NCI-H82 (cell line): ENCODE measurements at regions not wholly inside any gene's neighbourhood (a gene's known extent, or its start where the extent isn't known, plus 50 kb on each side); places are given as distances from the start of the nearest gene placed in this dataset.
A peak's percentile ranks its signal among the peaks of the same experiment; 100 is the strongest.

Source experiments
- DNase-seq: peaks from one replicate; lab custom pipeline; 2025; lab: John Stamatoyannopoulos, UW

DNA sequence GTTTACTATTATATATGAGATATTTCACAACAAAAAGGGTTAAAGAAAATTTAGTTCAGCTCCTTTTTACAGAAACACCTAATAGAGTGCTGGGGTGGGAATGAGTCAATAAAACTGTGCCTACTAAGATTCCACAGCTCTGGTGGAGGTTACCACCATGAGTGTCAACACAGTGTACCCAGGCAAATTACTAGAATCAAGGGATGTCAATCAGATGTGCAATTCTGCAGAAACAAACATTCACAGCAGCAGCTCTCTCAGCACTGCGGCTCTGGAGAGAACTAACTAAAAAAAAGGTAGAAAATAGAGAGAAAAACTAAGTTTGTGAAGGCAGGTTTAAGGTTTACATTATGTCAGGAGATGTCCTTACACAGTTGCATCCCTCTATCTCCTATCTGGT is 1313.0 kb downstream of the MAT2B start:
- DNase-seq: no peak

DNA sequence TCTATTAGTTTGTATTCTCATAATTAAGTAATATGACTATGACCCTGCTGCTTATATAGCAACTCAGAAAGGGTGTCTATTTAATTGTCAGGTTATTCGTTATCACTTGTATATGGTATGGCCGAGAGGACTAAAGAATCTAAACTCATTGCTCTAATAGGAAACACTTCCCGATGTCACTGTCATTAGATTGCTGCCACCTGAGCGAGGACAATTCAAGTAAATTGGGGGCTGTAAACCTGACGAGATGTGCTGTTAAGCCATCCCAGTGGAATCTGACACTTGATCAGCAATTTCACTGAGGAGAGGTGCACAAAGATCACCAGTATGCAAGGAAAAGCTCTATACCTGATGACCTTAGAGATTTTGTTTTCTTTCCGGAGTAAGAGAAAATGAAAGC is 1319.3 kb downstream of the MAT2B start:
- no peak for DNase-seq

DNA sequence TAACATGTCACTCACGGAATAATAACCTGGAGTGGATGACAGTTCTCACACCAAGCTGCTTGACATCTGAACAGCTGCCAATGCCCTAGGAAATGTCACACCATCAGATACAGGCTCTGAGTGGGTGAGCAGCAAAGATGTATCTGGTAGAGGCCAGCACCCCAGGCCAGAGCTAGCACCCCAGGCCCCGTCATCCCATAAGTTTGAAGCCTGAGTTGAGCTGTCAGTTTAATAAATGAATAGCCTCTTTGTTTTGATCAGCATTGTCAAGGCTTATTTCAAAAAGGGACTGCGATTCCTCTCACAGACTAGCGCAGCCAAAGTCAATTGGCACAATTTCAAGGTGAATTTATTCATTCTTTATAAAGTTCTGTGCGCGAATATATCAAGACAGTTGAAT is 1327.1 kb downstream of the MAT2B start:
- no peak for DNase-seq

DNA sequence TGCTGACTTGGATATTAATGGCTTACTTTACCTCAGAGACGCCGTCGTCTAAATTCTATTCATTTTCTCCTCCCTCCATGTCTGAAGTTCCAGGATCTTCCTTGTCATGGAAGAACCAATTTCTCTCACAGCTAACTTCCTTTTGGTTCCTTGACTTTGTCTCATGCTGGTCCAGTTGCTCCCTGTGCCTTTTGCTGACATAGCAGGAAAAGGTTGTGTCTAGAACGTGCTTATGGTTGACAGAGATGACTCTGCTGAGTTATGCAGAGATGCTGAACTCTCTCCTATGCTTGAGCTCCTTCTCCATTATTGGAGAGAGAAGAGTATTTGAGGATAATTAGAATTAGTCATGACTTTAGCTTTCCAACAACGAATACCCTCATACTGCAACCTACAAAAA is 1338.9 kb downstream of the MAT2B start:
- no peak for DNase-seq

DNA sequence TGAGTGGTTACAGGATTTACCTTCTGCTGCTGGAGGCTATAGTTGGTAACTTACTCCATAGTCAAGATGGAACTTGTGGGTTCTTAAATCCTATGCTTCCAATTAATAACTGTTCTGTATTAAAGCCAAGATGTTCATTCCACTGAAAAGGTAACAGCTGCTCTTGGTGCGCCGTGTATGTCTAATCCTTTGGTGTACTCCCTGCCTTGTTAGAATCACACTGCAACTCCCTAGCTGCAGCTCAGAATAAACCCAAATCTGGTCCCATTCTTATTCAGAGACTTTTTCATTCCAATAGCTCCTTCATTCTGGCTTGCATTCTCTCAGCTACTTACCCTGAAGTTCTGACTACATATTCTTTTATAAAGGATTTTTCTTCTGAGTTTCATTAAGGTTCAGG is 1355.5 kb downstream of the MAT2B start:
- peak; percentile 88 for DNase-seq

DNA sequence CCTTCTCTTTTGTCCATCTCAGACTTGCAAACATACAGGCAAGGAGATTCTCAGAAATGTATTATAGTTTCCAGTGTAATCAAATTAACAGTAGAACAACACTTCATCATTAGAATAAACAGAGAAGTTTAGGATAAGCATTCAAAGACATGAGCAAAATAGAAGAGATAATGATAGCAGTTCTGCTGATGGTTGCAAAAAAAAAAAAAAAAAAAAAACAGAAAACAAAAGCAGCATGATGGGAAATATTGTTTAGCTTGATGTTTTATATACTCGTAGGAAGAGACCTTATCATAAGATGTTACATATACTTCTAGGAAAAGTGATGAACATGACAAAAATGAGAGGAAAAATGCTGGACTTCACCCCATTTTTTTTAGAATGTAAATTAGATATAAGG is 1356.2 kb downstream of the MAT2B start:
- DNase-seq: no peak

DNA sequence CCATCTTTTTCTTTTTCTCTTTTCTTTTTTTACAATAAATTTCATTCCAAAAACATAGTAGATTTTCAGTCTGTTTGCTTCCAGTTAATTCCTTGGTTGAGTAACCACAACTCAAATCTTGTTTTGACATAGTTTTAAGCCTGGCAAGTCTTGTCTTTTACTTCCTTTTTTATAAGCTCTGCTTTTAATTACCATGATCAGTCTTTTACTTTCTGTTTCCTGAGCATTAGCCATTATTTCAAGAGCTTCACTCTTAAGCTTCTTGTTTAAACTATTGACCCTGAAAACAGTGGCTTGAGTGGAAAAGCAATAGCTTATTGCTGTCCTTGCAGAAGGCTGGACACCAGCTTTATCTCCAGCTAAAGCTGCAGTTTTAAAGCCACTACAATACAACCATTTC is 1363.3 kb downstream of the MAT2B start:
- no peak for DNase-seq

DNA sequence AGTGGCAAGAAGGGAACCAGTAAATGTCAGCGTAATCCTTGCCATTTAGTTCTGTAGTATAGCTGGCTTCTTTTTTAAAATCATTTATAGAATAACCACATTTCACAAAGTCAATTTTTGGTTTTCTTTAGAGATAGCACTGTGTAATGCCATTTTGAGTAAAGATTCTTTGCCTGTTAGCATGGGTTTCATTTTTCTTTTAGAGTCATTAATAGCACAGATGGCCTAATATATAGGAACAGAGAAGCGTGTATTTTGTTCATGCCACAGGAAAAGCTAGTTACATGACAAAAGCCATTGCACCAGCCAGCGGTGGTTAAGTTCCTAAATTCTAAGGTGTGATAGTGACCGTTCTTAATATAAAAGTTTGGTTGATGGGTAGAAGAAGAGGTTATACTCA is 1363.9 kb downstream of the MAT2B start:
- no peak for DNase-seq

DNA sequence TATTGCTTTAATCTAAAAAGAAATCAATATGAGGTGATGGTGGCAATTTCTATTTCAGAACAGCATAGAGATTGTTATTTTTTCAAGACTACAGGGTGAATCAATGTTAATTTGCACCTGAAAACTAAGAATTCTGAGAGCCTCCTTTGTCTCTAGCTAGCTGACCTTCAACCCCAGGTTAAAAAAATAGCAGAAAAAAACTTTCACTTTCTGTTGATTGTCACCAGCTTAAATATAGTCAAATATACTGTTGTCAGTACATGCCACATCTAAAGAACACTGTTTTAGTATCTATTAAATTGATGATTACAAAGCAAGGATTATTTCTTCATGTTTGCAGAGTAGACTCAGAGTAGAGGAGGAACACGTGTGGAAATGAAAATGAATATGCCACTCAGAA is 1371.4 kb downstream of the MAT2B start:
- no peak for DNase-seq

DNA sequence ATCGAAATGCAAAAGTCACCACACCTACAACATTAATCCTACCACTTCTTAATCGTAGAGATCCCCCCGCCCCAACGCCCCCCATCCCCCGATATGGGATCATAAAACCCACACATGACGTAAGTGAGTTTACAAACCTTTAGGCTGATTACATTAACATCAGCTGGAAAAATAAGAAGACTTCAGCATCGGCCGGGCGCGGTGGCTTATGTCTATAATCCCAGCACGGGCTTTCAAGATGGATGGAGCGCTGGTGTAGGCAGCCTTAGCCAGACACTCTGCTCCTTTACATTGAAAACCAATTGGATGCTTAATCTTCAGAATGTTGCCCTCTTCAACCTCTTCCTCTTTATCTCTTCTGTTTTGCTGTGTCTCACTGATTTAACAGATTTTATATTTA is 1376.0 kb downstream of the MAT2B start:
- DNase-seq: peak; percentile 2

DNA sequence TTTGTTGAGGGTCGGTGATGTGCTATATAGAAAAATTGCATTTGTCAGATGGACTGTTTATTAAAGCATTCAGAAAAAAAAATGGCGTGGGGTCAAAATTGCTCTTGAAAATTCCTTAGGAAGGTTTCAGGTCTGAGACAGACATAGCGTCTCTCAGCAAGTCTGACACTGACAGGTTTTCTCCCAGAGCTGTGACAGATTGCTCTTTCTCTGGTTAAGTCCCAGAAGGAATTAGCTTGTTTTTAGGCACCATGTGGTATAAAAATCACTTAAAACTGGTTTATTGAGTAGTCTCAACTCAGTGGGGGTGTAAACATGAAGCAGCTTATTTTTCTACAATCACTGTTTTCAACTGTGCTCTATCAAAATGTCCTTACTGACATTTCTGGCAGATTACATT is 1379.8 kb downstream of the MAT2B start:
- peak; percentile 66 for DNase-seq

DNA sequence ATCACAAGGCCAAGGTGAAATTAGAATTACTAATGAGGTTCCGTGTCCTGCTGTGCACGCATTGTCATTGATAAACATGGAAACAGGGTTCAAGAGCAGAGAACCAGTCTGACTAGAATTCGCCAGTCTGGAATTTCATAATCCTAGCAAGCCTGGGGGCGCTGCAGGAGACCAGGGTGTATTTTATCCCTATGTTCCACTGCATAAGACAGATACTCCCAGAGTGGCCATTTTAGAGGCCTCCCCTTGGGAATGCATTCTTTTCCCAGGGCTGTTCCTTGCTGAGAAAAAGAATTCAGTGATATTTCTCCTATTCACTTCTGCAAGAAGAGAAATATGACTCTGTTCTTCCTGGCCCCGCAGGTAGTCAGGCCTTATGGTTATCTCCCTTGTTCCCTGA is 1387.7 kb downstream of the MAT2B start:
- no peak for DNase-seq

DNA sequence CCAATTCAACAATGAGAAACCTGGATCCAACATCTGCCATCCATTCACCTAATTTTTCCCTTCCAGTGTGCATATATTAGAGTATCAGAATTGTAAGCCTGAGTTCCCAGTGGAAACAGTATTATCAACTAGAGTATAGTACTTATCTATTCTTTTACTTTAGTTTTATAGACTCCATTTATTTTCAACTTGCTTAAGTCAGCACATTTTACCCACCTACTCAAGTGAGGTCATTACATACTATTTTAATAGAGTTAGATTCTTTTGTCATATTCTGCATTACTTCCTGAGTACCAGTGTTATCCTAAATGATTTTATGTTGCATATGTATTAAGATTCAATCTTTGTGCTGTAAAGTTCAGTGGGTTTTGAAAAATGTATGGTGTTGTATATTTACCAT is 1393.3 kb downstream of the MAT2B start:
- DNase-seq: no peak

DNA sequence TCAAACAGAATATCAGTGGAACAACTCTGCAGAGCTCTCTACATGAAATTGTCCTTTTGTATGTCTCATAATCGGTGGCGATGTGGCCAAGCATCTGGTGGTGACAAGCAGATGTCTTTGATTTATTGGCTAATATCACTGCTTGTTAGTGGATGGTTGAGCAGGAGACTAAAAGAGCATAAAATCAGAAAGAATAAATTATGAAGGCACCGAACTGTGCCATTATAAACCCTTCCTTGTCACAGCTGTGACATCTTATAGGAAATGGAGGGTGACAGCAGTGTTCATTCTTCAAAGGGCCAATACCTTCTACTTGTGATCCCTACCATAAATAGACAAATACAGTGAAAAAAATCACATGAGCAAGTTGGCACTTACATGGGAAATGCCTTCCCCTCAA is 1404.3 kb downstream of the MAT2B start:
- no peak for DNase-seq

DNA sequence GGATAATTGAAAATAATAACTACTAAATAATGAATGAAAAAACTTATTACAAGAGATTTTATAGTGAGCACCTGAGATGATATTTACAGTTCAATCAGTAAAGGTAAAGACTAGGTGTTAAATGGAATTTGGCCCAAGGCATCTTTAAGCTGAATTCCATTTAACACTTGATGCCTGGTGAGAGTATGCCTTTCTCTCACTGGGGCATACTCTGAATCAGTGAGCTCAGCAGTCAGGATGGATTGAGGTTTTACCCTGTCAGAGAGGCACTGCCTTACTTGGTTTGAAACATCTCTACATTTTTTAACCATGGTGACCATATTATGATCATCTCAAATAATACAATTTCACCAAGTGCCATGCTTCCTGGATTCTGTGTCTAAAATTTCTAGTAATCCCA is 1416.3 kb downstream of the MAT2B start:
- DNase-seq: no peak

DNA sequence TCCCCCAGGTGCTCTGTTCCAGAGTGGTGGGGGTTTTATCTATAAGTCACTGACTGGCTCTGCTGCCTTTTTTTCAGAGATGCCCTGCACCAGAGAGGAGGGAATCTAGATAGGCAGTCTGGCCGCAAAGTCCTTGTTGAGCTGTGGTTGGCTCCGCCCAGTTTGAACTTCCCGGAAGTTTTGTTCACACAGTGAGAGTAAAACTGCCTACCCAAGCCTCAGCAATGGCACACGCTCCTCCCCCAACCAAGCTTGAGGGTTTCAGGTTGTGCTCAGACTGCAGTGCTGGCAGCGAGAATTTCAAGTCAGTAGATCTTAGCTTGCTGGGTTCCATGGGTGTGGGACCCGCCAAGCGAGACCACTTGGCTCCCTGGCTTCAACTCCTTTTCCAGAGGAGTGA is 1428.6 kb downstream of the MAT2B start:
- DNase-seq: no peak

DNA sequence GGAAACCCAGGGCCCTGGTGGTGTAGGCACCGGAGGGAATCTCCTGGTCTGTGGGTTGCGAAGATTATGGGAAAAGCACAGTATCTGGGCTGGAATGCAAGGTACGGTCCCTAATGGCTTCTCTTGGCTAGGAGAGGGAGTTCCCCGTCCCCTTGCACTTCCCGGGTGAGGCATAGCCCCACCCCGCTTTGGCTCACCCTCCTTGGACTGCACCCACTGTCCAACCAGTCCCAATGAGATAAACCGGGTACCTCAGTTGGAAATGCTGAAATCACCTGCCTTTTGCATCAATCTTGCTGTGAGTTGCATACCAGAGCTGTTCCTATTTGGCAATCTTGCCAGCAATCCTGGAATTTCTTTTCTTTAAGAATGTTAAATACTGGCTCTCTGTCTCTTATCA is 1429.1 kb downstream of the MAT2B start:
- no peak for DNase-seq

DNA sequence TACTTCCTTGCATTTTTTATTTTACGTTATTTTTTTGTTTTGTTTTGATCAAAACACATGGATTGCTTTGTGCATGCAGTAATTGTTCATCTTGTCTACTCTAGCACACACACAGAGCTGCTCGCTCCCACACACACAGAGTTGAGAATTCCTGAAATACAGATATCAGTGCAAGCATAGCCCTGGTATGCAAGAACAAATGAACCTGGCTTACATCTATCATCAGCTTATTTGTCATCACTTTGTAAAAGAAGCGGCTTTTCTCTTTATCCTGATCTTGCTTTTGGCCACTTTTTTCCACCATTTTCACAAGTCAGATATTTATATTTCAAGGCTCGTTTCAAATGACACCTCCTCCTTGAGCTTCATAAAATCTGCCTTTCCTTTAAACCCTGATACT is 1435.7 kb downstream of the MAT2B start:
- no peak for DNase-seq

DNA sequence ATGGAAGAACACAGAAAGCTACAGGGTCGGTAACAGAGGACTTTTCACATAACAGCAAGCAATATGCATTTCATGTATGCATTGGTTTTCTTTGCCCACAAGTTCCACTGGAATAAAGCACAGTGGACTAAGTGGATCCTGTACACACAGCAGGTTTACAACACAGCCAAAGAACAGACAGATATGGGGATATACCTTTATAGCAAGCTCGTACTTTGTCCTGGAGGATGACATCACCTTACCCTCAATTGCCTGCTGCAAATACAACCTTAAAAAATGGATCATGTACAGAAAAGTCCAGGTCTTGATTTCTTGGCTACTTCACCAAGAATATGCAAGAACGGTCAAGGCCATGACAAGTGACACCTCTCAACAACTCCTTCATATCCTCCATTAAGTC is 1445.5 kb downstream of the MAT2B start:
- DNase-seq: no peak

DNA sequence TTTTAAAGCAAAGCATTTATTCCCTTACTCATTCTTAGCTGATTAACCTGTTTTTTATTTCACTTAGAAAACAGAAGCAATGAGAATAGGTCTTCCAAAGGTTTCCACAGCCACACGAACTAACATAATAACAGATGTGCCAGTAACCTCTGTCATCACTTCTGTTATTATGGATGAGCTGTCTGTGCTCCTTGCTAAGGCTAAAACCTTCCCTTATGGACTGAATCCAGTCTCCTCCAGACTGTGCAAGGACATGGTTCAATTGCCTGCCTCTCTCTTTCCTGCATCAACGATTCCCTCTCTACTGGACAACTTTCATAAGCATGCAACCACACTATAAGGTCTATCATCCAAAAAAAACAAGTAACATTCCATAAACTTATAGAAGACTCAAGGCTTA is 1446.2 kb downstream of the MAT2B start:
- DNase-seq: no peak

DNA sequence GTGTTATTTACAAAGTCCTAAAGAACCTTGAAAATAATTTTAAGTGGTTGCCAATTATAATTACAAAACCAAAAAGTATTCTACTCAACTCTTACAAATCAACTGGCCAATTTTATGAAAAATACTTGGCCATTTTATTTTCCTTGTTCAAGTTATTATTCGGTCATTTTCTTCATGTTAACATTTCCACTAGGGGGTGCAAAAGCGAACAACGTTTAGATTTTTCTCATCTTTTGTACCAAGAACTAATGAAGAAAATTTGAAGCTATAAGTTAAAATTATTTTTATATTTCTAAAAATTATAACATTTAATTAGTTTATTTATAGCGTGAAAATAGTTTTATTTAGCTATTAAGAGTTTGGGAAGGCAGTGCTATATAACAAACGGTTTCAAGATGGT is 1453.3 kb downstream of the MAT2B start:
- DNase-seq: no peak

DNA sequence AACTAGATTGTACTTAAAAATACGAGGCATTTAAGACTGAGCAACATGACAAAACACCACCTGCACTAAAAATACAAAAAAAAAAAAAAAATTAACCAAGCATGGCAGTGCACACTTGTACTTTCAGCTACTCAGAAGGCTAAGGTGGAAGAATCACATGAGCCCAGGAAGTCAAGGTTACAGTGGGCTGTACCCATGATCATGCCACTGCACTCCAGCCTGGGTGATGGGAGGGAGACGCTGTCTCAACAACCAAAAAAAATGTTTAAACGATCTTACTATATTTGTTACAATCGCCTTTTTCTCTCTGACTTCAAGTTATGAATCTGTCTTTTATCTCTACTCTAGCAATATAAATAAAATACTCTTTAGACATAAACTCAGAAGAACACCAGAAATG is 1454.3 kb downstream of the MAT2B start:
- no peak for DNase-seq

DNA sequence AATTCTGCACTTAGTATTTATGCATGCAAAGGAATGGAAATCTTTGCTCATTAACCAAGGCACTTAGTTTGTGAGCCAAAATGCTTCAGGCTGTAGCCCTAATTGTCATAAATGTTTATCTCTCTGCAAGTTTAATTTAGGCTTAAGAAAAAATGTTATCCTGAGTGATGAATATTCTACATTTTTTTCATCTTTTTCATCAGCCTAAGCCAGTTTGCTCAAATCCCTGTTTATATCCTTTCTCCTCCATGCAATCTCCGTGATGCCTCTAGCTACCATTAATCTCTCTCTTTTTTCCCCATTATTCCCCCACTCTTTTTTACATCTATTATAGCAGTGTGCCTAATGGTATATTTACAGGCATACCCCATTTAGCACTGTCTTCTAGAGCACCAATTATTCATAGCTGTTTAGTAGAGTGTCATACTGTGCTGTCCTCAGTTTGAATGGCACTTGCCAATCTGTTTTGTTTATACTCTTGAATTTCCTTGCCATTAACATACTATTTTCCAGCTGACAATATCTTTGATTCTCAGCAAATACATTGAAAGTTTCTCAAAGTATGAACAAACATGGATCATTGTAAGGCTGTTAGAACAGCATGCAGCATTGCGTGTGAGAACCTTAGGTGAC is 1457.0 kb downstream of the MAT2B start:
- DNase-seq: no peak

DNA sequence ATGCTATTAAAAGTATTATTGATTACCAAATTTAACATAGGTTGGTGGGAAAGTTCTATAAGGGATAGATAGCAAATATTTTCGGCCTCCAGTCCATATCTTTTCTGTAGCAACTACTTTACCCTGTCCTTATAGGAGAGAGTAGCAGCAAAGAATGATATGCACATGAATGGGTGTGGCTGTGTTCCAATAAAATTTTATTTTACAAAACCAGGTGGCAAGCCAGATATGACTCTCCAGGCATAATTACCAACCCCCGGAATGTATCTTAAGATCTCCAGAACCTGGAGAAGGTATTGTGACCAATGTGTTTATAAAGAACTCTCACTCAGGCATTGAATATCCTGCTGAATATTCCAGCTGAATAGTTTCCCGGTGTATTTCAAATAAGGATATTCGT is 1461.2 kb downstream of the MAT2B start:
- no peak for DNase-seq

DNA sequence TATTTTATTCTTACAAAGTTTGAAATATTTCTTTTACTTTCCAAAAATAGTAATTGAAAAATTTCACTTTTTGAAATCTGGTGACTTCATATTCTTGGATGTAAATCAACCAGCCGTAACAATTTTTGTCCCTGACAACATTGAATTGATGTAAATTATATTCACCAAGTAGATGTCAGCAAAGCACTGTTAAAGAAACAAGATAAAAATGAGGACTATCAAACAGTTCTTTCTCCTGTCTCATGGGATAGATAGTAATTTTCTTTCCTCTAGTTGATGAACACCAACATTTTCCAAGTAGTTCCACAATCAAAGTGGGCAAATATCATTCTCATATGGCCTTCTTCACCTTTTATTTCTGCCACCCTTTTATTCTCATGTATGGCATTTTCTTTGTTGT is 1461.9 kb downstream of the MAT2B start:
- DNase-seq: no peak
